OCI-LY1 (cell line): ENCODE measurements at regions not wholly inside any gene's neighbourhood (a gene's known extent, or its start where the extent isn't known, plus 50 kb on each side); places are given as distances from the start of the nearest gene placed in this dataset.

Experiments
- H2AFZ ChIP-seq: fragments of 200-600 bp; sonication (generic), shearing (Covaris generic); 2 replicates; pipeline ENCODE4 v1.6.0; 2014; ENCODE audit warnings: antibody characterized with exemption, mild to moderate bottlenecking, low read length
- H3F3A ChIP-seq: fragments of 200-600 bp; sonication (generic), shearing (Covaris generic); 2 replicates; pipeline ENCODE4 v1.6.0; 2014; ENCODE audit warnings: mild to moderate bottlenecking, antibody characterized with exemption, low read length, moderate library complexity; ENCODE audit not compliant: insufficient read depth
- H3K27ac ChIP-seq: fragments of 200-600 bp; sonication (generic); 2 replicates; pipeline ENCODE4 v1.5.1; 2014; ENCODE audit warnings: low read length, mixed run types, mild to moderate bottlenecking, low read depth; ENCODE audit not compliant: poor library complexity, severe bottlenecking
- H3K27me3 ChIP-seq: fragments of 200-600 bp; sonication (generic); 2 replicates; pipeline ENCODE4 v1.6.0; 2014; ENCODE audit warnings: antibody characterized with exemption, mild to moderate bottlenecking, low read length, moderate library complexity; ENCODE audit not compliant: insufficient read depth
- H3K36me3 ChIP-seq: fragments of 200-600 bp; sonication (generic); 2 replicates; pipeline ENCODE4 v1.6.1; 2014; ENCODE audit warnings: mild to moderate bottlenecking, antibody characterized with exemption, low read length, moderate library complexity, mixed read lengths; ENCODE audit not compliant: insufficient read depth
- H3K4me1 ChIP-seq: fragments of 200-600 bp; sonication (generic); 2 replicates; pipeline ENCODE4 v1.5.1; 2014; ENCODE audit warnings: mild to moderate bottlenecking, low read length, moderate library complexity; ENCODE audit not compliant: insufficient read depth, severe bottlenecking
- H3K4me2 ChIP-seq: fragments of 200-600 bp; sonication (generic), shearing (Covaris generic); 2 replicates; pipeline ENCODE4 v1.6.1; 2014; ENCODE audit warnings: low read length
- H3K4me3 ChIP-seq: fragments of 200-600 bp; sonication (generic); 2 replicates; pipeline ENCODE4 v1.5.1; 2014; ENCODE audit warnings: low read length, low read depth, mild to moderate bottlenecking, mixed read lengths; ENCODE audit not compliant: poor library complexity, severe bottlenecking
- H3K79me2 ChIP-seq: fragments of 200-600 bp; shearing (Covaris generic); 2 replicates; pipeline ENCODE4 v1.6.1; 2016; ENCODE audit warnings: mixed run types, low read length, mixed read lengths; ENCODE audit not compliant: insufficient read depth
- H3K9ac ChIP-seq: fragments of 200-600 bp; sonication (generic), shearing (Covaris generic); 2 replicates; pipeline ENCODE4 v1.6.1; 2014; ENCODE audit warnings: mild to moderate bottlenecking, low read length, mixed read lengths
- H3K9me2 ChIP-seq: fragments of 200-600 bp; sonication (generic), shearing (Covaris generic); 2 replicates; pipeline ENCODE4 v1.6.1; 2014; ENCODE audit warnings: low read depth, mild to moderate bottlenecking, low read length, mixed read lengths
- H3K9me3 ChIP-seq: fragments of 200-600 bp; shearing (Covaris generic); 2 replicates; pipeline ENCODE4 v1.6.1; 2014; ENCODE audit warnings: low read length, mixed read lengths
- H4K20me1 ChIP-seq: fragments of 200-600 bp; sonication (generic), shearing (Covaris generic); 2 replicates; pipeline ENCODE4 v1.6.0; 2016; ENCODE audit warnings: mild to moderate bottlenecking, low read length; ENCODE audit not compliant: insufficient read depth
- CTCF ChIP-seq: fragments of 200-600 bp; sonication (generic), shearing (Covaris generic); IDR thresholded peaks from 2 replicates; pipeline ENCODE4 v1.5.1; 2017; ENCODE audit warnings: mild to moderate bottlenecking, antibody characterized with exemption, low read length, moderate library complexity, mixed read lengths
- EZH2 ChIP-seq: fragments of 200-600 bp; sonication (generic), shearing (Covaris generic); IDR thresholded peaks from 2 replicates; pipeline ENCODE4 v1.8.0; 2017; ENCODE audit warnings: borderline replicate concordance, mixed run types, mild to moderate bottlenecking, antibody characterized with exemption, low read length, moderate library complexity, mixed read lengths

GRCh38 chr2:12617366-12617765 lies 99.4 kb upstream of the TRIB2 start:
- no peaks in the 10 kb centered on the region for H3K79me2 ChIP-seq
- no peak for TF ChIP-seq EZH2
- no peak for TF ChIP-seq CTCF
- H3K4me1 ChIP-seq: peaks cover 39% of the 10 kb centered on the region
- no peaks in the 10 kb centered on the region for H4K20me1 ChIP-seq
- no peaks in the 10 kb centered on the region for H3K9me3 ChIP-seq
- no peak overlapping the region for H3K9ac ChIP-seq
- H2AFZ ChIP-seq: no peak overlapping the region
- H3K4me2 ChIP-seq: no peak overlapping the region; the same call in 1 of the 2 replicates
- H3K27me3 ChIP-seq: no peaks in the 10 kb centered on the region
- H3F3A ChIP-seq: no peaks in the 10 kb centered on the region
- no peak overlapping the region for H3K27ac ChIP-seq
- H3K9me2 ChIP-seq: no peaks in the 10 kb centered on the region
- no peak overlapping the region for H3K4me3 ChIP-seq
- no peaks in the 10 kb centered on the region for H3K36me3 ChIP-seq

- no peak overlapping the region for H3K9ac ChIP-seq
- peaks cover 34% of the 10 kb centered on the region for H3K4me1 ChIP-seq
- no peaks in the 10 kb centered on the region for H3K9me2 ChIP-seq
- TF ChIP-seq CTCF (no peak), EZH2 (no peak)
- no peak overlapping the region for H2AFZ ChIP-seq
- no peaks in the 10 kb centered on the region for H3K27me3 ChIP-seq
- no peak overlapping the region for H3K4me2 ChIP-seq
- no peaks in the 10 kb centered on the region for H4K20me1 ChIP-seq
- no peak overlapping the region for H3K27ac ChIP-seq
- H3F3A ChIP-seq: no peaks in the 10 kb centered on the region
- no peaks in the 10 kb centered on the region for H3K9me3 ChIP-seq
- no peak overlapping the region for H3K4me3 ChIP-seq
- no peaks in the 10 kb centered on the region for H3K36me3 ChIP-seq
- no peaks in the 10 kb centered on the region for H3K79me2 ChIP-seq
These were observed 98.9 kb upstream of the TRIB2 start for GRCh38 chr2:12617853-12618252.

GRCh38 chr2:12618576-12618975 lies 98.2 kb upstream of the TRIB2 start:
- Histone ChIP-seq H3K9ac (no peak overlapping the region), H3F3A (no peaks in the 10 kb centered on the region), H3K27ac (no peak overlapping the region), H3K9me3 (no peaks in the 10 kb centered on the region), H4K20me1 (no peaks in the 10 kb centered on the region), H3K4me3 (no peak overlapping the region), H3K36me3 (no peaks in the 10 kb centered on the region), H3K27me3 (no peaks in the 10 kb centered on the region), H3K4me2 (no peak overlapping the region), H3K79me2 (no peaks in the 10 kb centered on the region), H3K9me2 (no peaks in the 10 kb centered on the region), H2AFZ (no peak overlapping the region), H3K4me1 (peaks cover 27% of the 10 kb centered on the region)
- no peak for TF ChIP-seq CTCF
